Ishikawa (cell line): ENCODE measurements at regions not wholly inside any gene's neighbourhood (a gene's known extent, or its start where the extent isn't known, plus 50 kb on each side); places are given as distances from the start of the nearest gene placed in this dataset.

Experiments
- CEBPB ChIP-seq: IDR thresholded peaks from 2 replicates; pipeline ENCODE4 v1.6.1; 2012
- CREB1 ChIP-seq: IDR thresholded peaks from 2 replicates; pipeline ENCODE4 v1.6.1; 2012; ENCODE audit warnings: low read depth
- FOXM1 ChIP-seq: IDR thresholded peaks from 2 replicates; pipeline ENCODE4 v1.6.1; 2012; ENCODE audit warnings: low read depth, borderline replicate concordance
- NFIC ChIP-seq: IDR thresholded peaks from 2 replicates; pipeline ENCODE4 v1.6.1; 2012
- TCF12 ChIP-seq: IDR thresholded peaks from 2 replicates; pipeline ENCODE4 v1.6.1; 2012; ENCODE audit warnings: low read depth
- YY1 ChIP-seq: IDR thresholded peaks from 2 replicates; pipeline ENCODE4 v1.6.1; 2012; ENCODE audit warnings: low read depth
- TF ChIP-seq, protein P1 (sequence below): IDR thresholded peaks from 2 replicates; pipeline ENCODE4 v1.6.1; 2012
- TF ChIP-seq, protein P2 (sequence below): IDR thresholded peaks from 2 replicates; pipeline ENCODE4 v1.6.1; 2012; ENCODE audit warnings: low read depth, mild to moderate bottlenecking

DNA sequence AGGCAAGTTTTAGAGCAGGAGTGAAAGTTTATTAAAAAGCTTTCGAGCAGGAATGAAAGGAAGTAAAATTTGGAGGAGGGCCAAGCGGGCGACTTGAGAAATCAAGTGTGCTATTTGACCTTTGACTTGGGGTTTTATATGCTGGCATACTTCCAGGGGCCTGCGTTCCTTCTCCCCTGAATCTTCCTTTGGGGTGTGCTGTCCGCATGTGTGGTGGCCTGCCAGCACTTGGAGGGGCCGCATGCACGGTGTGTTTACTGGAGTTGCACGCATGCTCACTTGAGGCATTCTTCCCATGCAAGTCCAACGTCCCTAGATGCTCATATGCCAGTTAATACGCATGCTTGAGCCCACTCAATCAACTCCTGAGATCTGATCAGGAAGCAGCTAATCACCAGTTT is 78.3 kb upstream of the MAP4K4 start:
- TF ChIP-seq, protein P1, sequence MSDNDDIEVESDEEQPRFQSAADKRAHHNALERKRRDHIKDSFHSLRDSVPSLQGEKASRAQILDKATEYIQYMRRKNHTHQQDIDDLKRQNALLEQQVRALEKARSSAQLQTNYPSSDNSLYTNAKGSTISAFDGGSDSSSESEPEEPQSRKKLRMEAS: no peak
- TF ChIP-seq NFIC (no peak), CEBPB (no peak), TCF12 (no peak), YY1 (no peak), FOXM1 (no peak), CREB1 (no peak)
- TF ChIP-seq, protein P2, sequence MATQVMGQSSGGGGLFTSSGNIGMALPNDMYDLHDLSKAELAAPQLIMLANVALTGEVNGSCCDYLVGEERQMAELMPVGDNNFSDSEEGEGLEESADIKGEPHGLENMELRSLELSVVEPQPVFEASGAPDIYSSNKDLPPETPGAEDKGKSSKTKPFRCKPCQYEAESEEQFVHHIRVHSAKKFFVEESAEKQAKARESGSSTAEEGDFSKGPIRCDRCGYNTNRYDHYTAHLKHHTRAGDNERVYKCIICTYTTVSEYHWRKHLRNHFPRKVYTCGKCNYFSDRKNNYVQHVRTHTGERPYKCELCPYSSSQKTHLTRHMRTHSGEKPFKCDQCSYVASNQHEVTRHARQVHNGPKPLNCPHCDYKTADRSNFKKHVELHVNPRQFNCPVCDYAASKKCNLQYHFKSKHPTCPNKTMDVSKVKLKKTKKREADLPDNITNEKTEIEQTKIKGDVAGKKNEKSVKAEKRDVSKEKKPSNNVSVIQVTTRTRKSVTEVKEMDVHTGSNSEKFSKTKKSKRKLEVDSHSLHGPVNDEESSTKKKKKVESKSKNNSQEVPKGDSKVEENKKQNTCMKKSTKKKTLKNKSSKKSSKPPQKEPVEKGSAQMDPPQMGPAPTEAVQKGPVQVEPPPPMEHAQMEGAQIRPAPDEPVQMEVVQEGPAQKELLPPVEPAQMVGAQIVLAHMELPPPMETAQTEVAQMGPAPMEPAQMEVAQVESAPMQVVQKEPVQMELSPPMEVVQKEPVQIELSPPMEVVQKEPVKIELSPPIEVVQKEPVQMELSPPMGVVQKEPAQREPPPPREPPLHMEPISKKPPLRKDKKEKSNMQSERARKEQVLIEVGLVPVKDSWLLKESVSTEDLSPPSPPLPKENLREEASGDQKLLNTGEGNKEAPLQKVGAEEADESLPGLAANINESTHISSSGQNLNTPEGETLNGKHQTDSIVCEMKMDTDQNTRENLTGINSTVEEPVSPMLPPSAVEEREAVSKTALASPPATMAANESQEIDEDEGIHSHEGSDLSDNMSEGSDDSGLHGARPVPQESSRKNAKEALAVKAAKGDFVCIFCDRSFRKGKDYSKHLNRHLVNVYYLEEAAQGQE: no peak
